ENCODE measurements at regions not wholly inside any gene's neighbourhood (a gene's known extent, or its start where the extent isn't known, plus 50 kb on each side); places are given as distances from the start of the nearest gene placed in this dataset.

DNA sequence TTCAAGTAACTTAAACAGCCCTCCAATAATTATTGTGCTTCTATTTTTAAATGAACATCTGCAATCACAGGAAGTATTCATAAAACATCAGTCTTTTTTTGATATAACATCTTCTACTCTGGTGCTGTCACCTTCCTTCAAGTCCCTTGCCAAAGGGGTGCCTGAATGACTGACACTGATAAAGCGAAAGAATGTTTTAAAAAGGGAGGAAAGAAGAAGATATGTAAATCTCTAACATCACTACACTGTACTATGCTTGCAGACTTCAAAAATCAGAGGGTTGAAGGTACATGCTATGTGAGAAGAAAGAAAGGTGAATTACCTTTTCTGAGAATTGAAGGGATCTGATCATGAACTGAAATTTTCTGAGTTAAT, 253.7 kb downstream of the ZPLD1 start:
- Histone ChIP-seq H2BK5ac (ENCODE audit: insufficient read length, low read length) (no peak overlapping the region), H3K27ac (ENCODE audit: insufficient read length, low read depth, low read length) (no peak overlapping the region), H3K79me2 (ENCODE audit: insufficient read depth, low read length) (no peaks in the 10 kb centered on the region), H3K9ac (ENCODE audit: extremely low read depth, insufficient read length, low read length) (no peak overlapping the region), H3T11ph (ENCODE audit: low read length) (no peak overlapping the region), H3K14ac (ENCODE audit: insufficient read depth, low read length) (no peak overlapping the region), H3K23me2 (ENCODE audit: insufficient read length, low read depth, low read length, poor library complexity, severe bottlenecking) (no peaks in the 10 kb centered on the region), H3K27me3 (ENCODE audit: insufficient read depth, low read length) (no peaks in the 10 kb centered on the region), H3K9me3 (ENCODE audit: control insufficient read depth, low read depth, low read length) (no peaks in the 10 kb centered on the region), H3K56ac (ENCODE audit: insufficient read length, low read depth, low read length) (no peak overlapping the region), H3K4me2 (ENCODE audit: insufficient read depth, insufficient read length, low read length) (no peak overlapping the region), H3K4ac (ENCODE audit: low read depth, low read length) (no peak overlapping the region), H2AK5ac (ENCODE audit: insufficient read length, low read length) (no peak overlapping the region), H2BK15ac (ENCODE audit: low read depth, low read length) (no peak overlapping the region), H2BK20ac (ENCODE audit: low read depth, low read length, poor library complexity, severe bottlenecking) (no peak overlapping the region), H4K91ac (ENCODE audit: insufficient read length, low read depth, low read length) (no peak overlapping the region), H2BK12ac (ENCODE audit: insufficient read length, low read depth, low read length) (no peak overlapping the region), H4K8ac (replicated peaks; ENCODE audit: insufficient read length, low read depth, low read length) (no peak overlapping the region), H2BK120ac (ENCODE audit: low read depth, low read length, poor library complexity, severe bottlenecking) (no peak overlapping the region), H3K79me1 (ENCODE audit: insufficient read depth, low read depth, low read length, poor library complexity, severe bottlenecking) (no peaks in the 10 kb centered on the region), H3K18ac (ENCODE audit: insufficient read length, low read depth, low read length) (no peak overlapping the region), H4K5ac (ENCODE audit: insufficient read length, low read depth, low read length) (no peak overlapping the region), H4K20me1 (ENCODE audit: control insufficient read depth, insufficient read depth, insufficient read length) (no peaks in the 10 kb centered on the region), H2AFZ (ENCODE audit: low read length) (no peak overlapping the region), H3K23ac (ENCODE audit: insufficient read length, low read depth, low read length) (no peak overlapping the region), H3K4me1 (ENCODE audit: insufficient read depth, low read length) (peaks cover 3% of the 10 kb centered on the region; the same call in 1 of the 2 replicates)
- peaks cover under 1% of the 10 kb centered on the region for H3K27me3 Mint-ChIP-seq (ENCODE audit: low read depth)
- WGBS (ENCODE audit: extremely low coverage, insufficient read length, low lambda C conversion rate) = no CpG with 5 or more reads among the region's 1 CpG
- peaks cover 20 to 50% (median 23%) of the 10 kb centered on the region in 3 experiments for H3K36me3 Mint-ChIP-seq (ENCODE audit: insufficient read depth in 1 of 3, low read depth in 3 of 3)
- peaks cover 21 to 22% of the 10 kb centered on the region in 2 experiments for H3K9me3 Mint-ChIP-seq
- H3K4me1 Mint-ChIP-seq = peaks cover 26 to 34% of the 10 kb centered on the region in 2 experiments
- DNase-seq = no peak
- H3K27ac Mint-ChIP-seq = peak overlapping the region in 2 of 3 experiments; percentile 91 to 92; a peak in 5 of 7 replicates
- TF ChIP-seq CTCF (conservative IDR thresholded peaks at IDR 0.05) = no peak
- H3K4me3 Mint-ChIP-seq = no peak overlapping the region
